EH (cell line): ENCODE measurements at regions not wholly inside any gene's neighbourhood (a gene's known extent, or its start where the extent isn't known, plus 50 kb on each side); places are given as distances from the start of the nearest gene placed in this dataset.
"Not testable (repeated sequence)": the region's sequence is repeated elsewhere in the genome, so short reads cannot be mapped to it uniquely, and the experiment has no call there.

Experiments used
- DNase-seq: peaks from one replicate; pipeline ENCODE4 v3.0.0-alpha.2; 2015; ENCODE audit warnings: low read depth

DNA sequence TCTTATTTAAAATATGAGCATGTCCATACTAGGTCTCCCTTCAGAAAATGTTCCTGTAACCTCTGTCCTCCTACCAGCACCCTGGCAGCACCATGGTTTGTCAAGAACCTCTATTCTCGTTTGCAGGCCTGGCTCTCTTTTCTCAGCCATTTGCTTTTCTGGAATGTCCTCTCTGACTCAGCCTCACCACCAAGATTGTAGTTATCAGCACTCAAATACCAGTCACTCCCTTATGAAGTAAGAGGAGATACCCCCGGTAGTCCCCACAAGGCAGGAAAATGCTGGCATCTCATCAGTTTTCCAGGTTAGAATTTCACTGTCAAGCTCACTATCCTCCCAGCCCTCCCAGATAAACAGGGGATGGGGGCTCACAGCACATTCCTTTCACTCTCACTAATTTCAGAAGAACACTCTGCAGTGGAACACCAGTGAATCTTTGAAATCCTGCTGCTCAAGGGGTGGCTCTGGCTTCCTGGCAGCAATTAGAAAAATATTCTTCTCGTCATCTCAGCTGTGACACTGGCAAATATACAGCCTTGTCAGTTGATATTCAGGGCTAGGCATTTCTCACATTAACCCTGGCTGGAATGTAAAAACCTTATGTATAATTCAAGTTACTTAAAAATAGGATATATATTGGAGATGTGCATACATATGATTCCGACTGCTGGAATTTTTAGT lies 129.2 kb downstream of the TBX18 start:
- peak; percentile 79 for DNase-seq

DNA sequence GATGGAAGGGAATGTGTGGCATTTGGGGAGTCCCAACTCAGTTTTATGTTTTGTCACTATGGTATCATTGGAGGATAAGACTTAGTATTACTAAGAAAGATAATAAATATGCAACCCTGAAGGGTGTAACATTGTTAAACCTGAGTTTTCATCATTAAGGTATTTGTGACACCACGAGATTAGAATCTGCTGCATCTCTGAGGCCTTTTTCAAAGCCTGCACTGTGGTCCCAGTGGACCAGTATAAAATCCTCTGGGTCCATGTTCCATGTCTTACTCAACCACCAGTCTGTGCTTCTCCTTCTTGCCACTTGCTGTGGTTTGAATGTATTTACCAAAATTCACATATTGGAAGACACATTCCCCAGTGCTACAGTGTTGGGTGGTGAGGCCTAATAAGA lies 130.6 kb downstream of the TBX18 start:
- no peak for DNase-seq

DNA sequence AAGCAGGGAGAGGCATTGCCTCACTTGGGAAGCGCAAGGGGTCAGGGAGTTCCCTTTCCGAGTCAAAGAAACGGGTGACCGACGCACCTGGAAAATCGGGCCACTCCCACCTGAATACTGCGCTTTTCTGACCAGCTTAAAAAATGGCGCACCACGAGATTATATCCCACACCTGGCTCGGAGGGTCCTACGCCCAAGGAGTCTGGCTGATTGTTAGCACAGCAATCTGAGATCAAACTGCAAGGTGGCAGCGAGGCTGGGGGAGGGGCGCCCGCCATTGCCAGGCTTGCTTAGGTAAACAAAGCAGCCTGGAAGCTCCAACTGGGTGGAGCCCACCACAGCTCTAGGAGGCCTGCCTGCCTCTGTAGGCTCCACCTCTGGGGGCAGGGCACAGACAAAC lies 137.9 kb downstream of the TBX18 start:
- not testable (repeated sequence) for DNase-seq

DNA sequence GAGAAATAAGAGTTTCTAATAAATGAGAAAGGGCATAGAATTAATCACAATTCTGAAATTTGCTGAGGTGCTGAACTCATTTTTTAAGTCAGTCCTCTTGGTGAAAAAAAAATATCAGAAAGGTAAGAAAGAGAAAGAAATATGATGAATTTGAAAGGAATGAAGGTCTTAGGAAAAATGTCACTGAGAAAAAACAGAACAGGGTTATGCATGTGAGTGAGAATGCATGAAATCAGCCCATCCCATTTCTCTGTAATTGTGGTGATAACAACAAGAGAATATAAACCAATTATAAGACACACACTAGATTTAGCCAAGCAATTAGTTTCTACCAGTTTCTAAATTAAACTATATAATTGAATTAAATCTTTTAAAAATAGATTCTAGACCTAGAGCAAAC lies 138.9 kb downstream of the TBX18 start:
- peak; percentile 21 for DNase-seq

DNA sequence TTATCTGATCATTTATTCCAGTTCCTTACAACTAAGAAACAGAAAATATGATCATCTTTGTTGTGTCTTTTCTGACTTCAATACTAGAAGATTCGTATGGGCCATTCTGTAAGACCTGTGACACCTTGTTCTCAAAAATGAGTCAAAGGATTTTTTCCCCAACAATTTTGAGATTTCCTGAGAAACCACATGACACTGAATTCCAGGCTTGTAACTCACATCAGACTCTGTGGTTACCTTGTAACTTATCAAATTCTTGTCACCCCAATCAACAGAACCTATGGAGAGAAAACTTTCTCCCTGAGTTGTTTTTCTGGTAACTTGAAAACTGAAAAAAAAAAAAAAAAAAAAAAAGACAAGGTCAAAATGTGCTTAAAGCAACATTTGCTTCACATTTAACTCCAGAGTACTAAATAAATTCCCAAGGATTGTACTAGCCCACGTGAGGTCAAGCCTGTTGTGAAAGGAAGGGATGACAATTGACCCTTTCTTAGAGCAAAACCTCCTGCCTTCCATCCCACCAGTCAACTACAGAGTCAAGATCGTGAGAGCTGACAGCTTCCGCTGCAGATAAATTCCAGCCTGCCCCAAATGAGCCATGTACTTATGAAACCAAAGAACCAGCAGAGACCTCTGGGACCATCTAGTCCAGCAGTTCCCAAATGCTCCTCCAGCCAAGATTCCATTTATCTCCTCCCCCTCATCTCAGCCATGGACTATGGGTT lies 140.3 kb downstream of the TBX18 start:
- peak; percentile 88 for DNase-seq

DNA sequence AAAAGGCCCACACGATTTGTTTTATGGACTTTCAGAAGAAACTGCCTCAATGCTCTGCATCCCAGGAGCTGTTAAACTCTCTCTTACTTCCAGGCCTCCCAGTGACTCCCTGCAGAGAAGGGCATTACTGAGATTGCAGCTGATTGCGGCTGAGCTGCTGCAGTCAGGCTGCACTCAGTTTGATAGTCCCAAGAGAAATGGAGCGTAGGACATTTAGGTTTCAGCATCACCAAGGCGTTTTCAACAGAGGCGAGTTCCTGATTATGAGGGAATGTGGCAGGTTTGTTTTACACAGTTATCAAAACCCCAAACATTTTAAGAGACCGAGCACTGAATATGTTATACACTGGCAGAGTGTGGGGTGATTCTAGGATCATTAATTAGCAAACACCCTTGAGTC lies 145.6 kb downstream of the TBX18 start:
- DNase-seq, result peak; percentile 71

DNA sequence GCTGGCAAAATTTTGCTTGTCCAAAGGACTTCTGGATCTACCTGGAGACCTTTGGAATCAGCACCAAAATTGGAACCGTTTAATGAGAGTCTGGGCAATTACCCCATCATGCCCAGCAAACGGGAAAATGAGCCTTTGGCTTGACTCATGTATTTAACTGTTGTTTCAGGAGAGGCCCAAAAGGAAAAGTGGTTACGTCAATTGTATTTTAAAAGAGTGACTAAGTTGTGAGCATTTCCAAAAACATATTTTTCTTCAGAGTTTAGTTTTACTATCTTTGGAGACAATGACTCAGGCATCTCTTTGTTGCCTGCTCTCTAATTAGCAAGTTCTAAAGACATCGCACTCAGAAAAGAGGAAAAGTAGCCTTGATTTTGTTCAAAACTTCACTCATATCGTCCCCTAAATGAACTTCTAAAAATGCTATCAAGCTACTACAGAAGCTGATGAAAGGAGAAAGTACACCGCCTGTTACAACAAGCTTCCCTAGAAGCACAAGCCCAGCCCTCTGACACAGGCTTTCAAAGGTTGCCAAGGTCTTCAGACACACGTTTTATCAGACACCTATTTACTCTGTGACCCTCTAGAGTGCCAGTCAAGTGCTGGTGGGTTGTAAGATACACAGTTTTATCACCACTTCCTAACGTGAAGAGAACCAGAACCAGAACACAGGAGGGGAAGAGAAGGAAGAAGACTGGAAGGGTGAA lies 146.2 kb downstream of the TBX18 start:
- DNase-seq, result peak; percentile 94

DNA sequence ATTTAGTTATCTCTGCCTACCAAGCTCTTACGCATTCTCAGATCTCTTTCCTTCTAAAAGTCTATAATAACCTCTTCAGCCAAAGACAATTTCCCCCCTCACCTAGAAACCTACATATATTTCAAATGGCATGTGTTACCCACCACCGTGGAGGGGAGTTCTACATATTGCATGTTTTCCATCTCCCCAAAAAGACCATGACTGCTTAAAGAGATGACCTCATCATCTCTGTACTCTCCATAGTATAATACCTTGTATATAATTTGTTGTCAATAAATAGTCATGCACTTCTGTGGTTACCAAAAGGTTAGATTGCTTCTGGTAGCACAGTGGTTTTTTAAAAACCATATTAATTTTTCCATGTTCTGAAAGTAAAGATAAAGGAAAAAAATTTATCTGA lies 148.4 kb downstream of the TBX18 start:
- no peak for DNase-seq

DNA sequence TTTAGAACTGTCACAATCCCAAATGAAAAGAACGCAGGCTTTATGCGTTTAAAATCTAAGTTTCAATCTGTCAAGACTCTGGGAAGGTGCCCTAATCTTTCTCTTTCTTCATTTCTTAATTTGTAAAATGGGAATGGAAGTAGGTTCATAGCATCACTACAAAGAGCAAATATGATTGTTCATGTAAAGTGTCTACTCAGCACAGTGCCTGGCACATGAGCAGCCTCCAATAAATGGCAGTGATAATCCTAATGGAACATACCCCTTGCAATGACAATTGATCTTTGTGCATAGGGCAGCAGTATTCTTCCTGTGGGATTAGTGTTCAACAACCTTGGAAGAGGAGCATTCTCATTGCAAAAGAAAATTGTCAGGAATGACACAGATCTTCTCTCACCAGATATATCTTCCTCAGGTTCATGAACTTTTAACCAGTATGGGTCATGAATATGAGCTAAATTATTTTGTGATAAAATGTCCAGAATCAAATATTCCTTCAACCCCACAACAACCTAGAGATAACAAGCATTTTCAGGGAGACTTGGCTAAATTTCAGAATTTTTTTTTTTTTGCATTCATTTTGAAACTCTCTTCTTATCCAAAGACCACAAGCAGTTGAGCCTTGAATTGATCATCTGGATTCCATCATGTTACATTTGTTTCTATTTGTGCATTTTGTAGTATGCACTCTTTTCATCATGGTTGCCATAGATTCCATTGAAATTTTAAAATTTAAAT lies 149.1 kb downstream of the TBX18 start:
- peak; percentile 41 for DNase-seq

DNA sequence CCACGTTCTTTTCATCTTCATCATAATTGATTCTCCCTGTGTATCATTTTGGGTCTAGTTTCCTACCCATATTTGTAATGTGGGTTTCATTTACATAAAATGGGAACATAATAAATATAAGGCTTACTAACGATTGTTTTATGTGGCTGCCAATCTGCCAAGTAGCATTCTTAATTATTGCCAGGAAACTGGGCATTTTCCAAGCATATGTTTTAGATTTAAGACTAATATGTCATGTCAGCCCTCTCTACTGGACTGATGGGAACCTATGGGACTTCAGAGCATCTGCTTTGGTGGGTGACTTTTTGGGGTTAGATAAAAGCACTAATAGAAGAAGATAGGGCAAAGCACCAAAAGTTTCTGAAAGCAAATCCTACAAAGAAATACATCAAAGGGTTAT lies 157.5 kb downstream of the TBX18 start:
- DNase-seq, result peak; percentile 69

DNA sequence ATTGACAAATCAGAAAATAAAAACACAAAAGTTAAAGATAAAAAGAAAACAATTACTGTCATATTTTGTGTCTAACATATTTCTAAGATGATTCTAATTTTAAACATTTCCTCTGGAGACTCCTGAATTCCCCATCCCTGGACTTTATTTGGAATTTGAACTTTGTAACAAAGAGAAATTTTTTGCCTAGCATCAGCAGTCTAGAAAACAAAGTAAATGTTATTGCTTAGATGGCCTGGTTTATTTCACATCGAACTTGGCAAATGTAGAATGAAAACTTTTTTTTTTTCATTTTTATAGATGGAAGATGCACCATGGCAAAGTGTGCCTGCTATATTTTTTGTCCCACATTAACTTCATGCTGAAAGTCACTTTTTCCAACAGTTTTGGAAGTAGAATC lies 159.1 kb downstream of the TBX18 start:
- no peak for DNase-seq

DNA sequence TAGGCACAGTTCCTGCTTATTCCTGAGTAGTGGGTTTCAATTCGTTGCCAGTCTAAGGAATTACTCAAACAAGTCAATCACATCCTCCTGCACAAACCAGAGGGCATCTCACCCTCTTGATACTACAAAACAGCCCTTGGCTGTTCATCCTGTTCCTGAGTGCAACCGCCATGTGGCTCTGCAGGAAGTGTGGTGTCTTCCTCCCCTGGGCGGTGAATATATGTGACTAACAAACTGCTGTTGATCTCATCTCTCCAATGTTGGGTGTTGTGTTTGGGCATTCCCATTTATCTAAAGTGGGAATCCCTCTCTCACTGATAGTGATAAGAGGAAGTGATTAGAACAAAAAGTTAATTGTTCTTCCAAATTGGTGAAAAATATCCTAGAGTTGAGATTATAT lies 163.0 kb downstream of the TBX18 start:
- DNase-seq, result no peak

DNA sequence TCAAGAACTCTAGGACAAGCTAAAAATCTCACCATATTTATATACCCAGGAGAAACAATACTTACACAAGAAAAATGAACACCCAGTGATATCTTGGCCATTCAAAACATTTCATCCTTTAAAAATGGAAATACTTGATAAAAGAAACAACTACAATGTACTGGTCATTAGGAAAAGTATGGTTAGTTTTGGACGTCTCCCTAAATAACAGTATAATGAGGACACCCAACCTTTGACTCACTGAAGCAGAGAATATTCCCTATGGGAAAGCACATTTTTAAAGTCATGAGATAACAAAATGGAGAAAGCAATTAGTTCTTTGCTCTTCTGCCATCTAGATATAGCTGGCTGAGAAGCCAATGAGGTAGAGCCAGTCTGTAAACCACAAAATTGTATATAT lies 164.4 kb downstream of the TBX18 start:
- DNase-seq, result no peak

DNA sequence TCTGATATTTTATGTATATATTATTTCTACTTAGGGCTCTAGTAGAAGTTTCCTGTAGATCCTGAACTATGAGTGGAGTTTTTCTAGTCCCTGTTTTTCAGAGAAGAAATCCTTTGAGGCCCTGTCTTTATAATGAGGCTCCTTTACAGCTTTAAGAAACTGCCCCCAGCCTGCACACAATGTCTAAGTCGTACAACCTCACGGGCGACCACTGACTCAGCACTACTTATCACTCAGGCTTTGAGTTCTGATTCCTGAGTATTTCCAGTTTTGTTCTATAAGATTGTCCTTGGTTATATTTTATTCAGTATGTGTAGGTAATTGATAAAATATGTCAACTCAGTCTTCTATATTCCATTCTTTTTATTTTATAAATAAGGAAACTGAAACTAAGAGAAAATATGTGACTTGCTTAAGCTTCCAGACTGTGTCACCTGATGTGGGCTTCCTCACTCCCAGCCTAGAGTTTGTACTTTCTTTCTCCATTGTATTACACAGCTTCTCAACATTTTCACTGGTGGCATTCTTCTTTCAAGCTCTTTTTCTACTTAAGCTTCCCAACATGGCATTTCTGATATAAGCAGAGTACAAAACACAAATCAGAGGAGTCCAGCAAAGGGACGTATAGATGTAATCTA lies 167.0 kb downstream of the TBX18 start:
- DNase-seq, result no peak

DNA sequence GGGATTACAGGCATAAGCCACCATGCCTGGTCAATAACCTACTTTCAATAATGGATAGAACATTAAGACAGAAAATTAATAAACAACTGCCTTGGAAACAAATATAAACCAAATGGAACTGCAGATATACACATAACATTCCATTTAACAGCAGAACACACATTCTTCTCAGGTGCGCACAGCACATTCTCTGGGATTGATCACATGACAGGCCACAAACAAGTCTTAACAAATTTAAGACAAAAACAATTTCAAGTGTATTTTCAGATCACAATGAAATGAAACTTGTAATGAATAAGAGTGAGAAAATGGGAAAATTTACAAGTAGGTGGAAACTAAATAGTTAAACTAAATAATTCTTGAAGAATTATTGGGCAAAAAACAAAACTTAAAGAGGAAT lies 167.9 kb downstream of the TBX18 start:
- no peak for DNase-seq

DNA sequence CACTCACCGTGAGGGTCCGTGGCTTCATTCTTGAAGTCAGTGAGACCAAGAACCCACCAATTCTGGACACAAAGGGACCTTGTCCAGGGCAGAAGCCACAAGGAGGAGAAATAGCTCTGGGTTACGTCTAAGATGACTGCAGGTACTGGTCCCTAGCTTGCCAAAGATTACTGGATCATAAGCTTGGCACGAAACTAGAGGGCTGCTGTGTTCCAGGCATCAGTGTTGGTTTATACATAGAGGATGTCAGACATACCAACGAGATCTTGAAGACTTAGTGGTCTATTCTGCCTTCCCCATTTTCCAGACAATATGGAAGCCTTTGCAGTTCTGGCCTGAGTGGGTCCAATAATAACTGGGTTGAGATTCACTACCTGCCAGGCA lies 175.7 kb downstream of the TBX18 start:
- no peak for DNase-seq

DNA sequence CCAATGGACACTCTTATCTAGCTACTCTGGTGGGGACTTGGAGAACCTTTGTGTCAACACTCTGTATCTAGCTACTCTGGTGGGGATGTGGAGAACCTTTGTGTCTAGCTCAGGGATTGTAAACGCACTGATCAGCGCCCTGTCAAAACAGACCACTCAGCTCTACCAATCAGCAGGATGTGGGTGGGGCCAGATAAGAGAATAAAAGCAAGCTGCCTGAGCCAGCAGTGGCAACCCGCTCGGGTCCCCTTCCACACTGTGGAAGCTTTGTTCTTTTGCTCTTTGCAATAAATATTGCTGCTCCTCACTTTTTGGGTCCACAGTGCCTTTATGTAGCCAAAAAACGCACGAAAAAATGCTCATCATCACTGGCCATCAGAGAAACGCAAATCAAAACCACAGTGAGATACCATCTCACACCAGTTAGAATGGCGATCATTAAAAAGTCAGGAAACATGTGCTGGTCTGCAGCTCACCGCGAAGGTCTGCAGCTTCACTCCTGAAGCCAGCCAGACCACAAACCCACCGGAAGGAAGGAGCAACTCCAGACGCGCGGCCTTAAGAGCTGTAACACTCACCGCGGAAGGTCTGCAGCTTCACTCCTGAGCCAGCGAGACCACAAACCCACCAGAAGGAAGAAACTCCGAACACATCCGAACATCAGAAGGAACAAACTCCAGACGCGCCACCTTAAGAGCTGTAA lies 176.3 kb downstream of the TBX18 start:
- DNase-seq, result not testable (repeated sequence)

DNA sequence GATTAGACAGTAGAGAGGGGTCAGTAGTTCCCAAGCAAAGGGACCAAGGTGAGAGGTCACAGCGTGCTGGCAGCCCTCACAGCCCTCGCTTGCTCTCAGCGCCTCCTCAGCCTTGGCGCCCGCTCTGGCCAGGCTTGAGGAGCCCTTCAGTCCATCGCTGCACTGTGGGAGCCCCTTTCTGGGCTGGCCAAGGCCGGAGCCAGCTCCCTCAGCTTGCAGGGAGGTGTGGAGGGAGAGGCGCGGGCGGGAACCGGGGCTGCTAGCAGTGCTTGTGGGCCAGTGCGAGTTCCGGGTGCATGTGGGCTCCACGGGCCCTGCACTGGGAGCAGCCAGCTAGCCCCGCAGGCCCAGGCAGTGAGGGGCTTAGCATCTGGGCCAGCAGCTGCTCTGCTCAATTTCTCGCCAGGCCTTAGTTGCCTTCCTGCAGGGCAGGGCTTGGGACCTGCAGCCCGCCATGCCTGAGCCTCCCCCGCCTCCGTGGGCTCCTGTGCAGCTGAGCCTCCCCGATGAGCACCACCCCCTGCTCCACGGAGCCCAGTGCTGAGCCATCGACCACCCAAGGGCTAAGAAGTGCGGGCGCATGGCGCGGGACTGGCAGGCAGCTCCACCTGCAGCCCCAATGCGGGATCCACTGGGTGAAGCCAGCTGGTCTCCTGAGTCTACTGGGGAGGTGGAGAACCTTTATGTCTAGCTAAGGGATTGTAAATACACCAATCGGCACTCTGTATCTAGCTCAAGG lies 177.0 kb downstream of the TBX18 start:
- DNase-seq, result not testable (repeated sequence)

DNA sequence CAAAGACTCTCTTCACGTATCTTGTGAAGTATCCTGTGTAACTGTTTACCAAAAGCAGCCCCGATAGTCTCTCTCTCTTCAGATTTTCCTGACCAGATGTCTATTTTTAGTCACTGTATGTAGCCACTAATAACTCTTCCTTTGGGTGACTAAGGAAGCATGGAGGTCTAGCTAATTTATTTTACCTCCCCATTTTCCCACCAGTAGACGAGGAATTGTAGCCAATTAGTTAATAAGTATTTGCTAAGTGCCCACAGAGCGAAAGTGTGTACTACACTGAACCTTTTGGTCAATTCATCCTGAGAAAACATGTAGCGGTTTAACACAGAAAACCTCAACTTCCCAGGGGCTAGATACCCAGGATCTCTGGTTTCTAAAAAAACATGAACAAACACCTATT lies 180.6 kb downstream of the TBX18 start:
- DNase-seq, result peak; percentile 56

DNA sequence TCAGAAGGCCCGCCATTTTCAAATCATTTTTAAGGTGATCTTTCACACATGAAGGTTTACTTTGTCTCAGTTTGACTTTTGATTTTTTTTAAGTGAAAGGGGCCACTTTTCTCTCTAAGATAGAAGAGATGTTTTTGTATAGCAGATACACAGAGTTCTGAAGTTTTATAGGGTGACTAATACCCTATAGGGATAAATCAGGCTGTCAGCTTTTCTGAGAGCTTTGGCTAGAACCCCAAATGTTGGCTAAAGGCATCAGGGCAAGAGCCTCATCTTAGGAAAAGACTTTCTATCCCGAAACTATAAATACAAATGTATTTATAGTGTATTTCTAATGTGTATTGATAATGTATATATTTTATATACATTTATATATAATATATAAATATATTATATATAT lies 181.4 kb downstream of the TBX18 start:
- peak; percentile 66 for DNase-seq
